ENCODE measurements at regions not wholly inside any gene's neighbourhood (a gene's known extent, or its start where the extent isn't known, plus 50 kb on each side); places are given as distances from the start of the nearest gene placed in this dataset.

DNA sequence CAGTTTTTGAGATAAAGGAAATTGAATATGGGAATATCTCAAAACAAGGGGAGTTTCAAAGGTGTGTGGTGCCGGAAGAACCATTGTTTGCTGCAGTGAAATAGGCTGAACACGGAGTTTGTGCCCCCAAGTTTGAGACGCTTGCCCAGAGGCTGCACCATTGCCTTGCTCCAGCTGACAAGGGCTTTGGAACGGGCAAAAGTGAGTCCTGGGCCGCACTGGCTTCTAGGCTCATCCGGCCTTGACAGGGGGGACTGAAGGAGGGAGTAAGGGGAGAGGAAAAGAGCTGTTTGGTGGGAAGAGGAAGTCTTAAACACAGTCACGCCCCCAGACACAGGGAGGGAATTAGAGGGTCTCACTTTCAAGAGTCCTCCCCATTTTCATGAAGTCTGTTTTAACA, 269.9 kb downstream of the FAM43A start:
- H3K4me3 ChIP-seq: no peak overlapping the region
- intact Hi-C loops (cut with DNase I): no loop called here
- TF ChIP-seq POLR2AphosphoS5 (IDR thresholded peaks at IDR 0.05) (no peak), POLR2A (IDR thresholded peaks at IDR 0.05) (no peak)
- TF ChIP-seq, protein P1, sequence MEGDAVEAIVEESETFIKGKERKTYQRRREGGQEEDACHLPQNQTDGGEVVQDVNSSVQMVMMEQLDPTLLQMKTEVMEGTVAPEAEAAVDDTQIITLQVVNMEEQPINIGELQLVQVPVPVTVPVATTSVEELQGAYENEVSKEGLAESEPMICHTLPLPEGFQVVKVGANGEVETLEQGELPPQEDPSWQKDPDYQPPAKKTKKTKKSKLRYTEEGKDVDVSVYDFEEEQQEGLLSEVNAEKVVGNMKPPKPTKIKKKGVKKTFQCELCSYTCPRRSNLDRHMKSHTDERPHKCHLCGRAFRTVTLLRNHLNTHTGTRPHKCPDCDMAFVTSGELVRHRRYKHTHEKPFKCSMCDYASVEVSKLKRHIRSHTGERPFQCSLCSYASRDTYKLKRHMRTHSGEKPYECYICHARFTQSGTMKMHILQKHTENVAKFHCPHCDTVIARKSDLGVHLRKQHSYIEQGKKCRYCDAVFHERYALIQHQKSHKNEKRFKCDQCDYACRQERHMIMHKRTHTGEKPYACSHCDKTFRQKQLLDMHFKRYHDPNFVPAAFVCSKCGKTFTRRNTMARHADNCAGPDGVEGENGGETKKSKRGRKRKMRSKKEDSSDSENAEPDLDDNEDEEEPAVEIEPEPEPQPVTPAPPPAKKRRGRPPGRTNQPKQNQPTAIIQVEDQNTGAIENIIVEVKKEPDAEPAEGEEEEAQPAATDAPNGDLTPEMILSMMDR (IDR thresholded peaks at IDR 0.05): no peak
- no peaks in the 10 kb centered on the region for H3K36me3 ChIP-seq
- H3K27ac ChIP-seq: no peak overlapping the region
- H3K4me1 ChIP-seq (replicated peaks): no peaks in the 10 kb centered on the region
- DNase-seq (ENCODE audit: low spot score): no peak
- 93% methylated on average over 7 of the region's 7 CpGs for WGBS
- H3K27me3 ChIP-seq (replicated peaks; ENCODE audit: insufficient read depth): no peaks in the 10 kb centered on the region
- H3K9me3 ChIP-seq: no peaks in the 10 kb centered on the region

DNA sequence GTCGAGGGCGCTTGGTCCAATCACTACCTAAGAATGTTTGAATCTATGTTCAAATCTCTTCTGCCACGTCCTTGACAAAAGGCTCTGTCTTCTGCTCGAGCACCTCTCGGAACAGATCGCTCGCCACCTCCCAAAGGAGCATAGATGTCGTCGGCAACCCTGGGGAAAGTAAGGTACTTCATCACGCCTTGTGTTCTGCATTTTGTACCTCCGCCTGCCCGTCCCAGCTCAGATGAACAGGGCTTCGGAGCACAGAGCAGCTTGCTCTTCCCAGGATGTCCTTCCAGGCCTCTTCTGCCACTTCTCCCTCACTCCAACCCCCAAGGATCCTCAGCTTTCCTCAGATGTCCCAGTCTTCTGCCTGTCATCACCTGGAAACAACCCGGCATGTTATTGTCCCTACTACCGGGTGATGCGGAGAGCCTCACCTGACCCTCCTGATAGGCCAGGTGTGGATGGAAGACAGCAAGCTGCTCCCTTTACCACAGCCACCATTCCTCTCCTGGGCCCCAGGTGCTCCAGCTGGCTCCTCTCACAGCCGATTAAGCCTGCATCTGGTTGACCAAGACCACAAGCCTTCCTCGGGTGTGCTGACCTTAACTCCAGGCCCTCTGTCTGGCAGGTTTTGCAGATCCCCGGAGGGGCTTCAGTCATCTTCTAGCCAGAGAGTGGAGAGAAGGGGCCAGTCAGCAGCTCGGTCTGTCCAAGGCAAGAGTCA, 270.5 kb downstream of the FAM43A start:
- intact Hi-C loops (cut with DNase I): no loop called here
- TF ChIP-seq POLR2AphosphoS5 (IDR thresholded peaks at IDR 0.05): no peak
- TF ChIP-seq, protein P1 (IDR thresholded peaks at IDR 0.05): no peak
- no peak for TF ChIP-seq POLR2A (IDR thresholded peaks at IDR 0.05)
- no peak for DNase-seq (ENCODE audit: low spot score)
- H3K27ac ChIP-seq: no peak overlapping the region
- no peaks in the 10 kb centered on the region for H3K36me3 ChIP-seq
- no peak overlapping the region for H3K4me3 ChIP-seq
- H3K4me1 ChIP-seq (replicated peaks): no peaks in the 10 kb centered on the region
- H3K9me3 ChIP-seq: no peaks in the 10 kb centered on the region
- no peaks in the 10 kb centered on the region for H3K27me3 ChIP-seq (replicated peaks; ENCODE audit: insufficient read depth)
- 85% methylated on average over 20 of the region's 20 CpGs for WGBS

DNA sequence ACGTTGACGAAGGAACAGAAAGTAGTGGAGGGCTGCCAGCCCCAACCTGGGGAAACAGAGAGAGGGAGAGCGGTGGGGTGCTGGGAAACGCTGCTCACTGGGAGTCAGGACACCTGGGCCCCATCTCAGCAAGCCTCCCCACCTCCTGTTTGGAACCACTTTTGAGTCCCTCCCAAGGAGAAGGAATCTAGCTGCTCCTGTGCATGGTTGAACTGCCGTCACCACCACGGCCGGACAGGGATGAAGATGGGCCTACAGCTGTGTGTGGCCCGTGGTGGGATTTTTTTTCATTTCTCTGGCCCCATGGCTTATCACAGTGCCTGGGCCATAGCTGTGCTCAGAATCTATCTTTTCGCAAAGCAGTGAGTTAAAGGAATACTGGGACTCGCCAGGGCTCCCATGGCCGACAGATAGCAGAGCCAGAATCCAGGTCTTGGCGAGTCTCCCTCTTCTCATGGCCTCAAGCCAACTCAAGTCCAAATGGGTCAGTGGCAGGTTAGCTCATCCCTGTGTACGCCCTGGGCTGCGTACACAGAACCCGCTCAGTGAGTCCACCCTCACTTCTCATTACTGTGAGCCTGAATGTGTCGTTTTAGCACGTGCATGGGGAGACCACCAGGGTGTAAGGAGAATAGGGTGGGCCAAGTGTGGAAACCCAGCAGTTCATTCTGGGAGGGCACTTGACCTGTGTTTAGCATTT, 271.2 kb downstream of the FAM43A start:
- intact Hi-C loops (cut with DNase I): no loop called here
- H3K27me3 ChIP-seq (replicated peaks; ENCODE audit: insufficient read depth): no peaks in the 10 kb centered on the region
- no peaks in the 10 kb centered on the region for H3K4me1 ChIP-seq (replicated peaks)
- no peak for DNase-seq (ENCODE audit: low spot score)
- no peak overlapping the region for H3K4me3 ChIP-seq
- TF ChIP-seq POLR2AphosphoS5 (IDR thresholded peaks at IDR 0.05): no peak
- TF ChIP-seq, protein P1 (IDR thresholded peaks at IDR 0.05): no peak
- no peak for TF ChIP-seq POLR2A (IDR thresholded peaks at IDR 0.05)
- no peak overlapping the region for H3K27ac ChIP-seq
- no peaks in the 10 kb centered on the region for H3K36me3 ChIP-seq
- H3K9me3 ChIP-seq: no peaks in the 10 kb centered on the region
- 88% methylated on average over 17 of the region's 17 CpGs for WGBS

DNA sequence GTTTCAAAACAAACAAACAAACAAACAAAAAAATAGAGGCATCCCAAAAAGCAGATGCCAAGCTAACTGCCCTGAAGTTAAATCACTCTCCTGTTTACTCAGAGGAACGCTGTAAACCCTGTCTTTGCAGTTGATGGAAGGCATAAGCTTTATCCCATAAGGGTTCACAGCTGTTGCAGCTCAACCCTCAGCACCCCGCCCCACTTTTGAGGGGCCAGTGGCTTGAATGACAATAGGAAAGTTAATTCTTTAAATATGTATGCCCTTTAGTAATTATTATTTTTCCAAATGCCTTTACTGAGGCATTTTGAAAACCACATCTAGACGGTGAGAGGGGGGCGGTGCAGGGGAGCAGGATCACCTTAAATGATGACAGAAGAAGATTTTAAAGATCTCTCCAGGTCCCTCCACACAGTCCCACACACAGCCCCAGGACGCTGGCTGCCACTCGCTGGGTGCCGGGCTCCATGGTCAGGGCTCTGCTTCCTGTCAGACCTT, 272.1 kb downstream of the FAM43A start:
- DNase-seq (ENCODE audit: low spot score): no peak
- no peak overlapping the region for H3K4me3 ChIP-seq
- H3K27ac ChIP-seq: no peak overlapping the region
- no peaks in the 10 kb centered on the region for H3K4me1 ChIP-seq (replicated peaks)
- intact Hi-C loops (cut with DNase I): no loop called here
- H3K36me3 ChIP-seq: no peaks in the 10 kb centered on the region
- TF ChIP-seq, protein P1 (IDR thresholded peaks at IDR 0.05): no peak
- TF ChIP-seq POLR2A (IDR thresholded peaks at IDR 0.05) (no peak), POLR2AphosphoS5 (IDR thresholded peaks at IDR 0.05) (no peak)
- no peaks in the 10 kb centered on the region for H3K9me3 ChIP-seq
- WGBS: 65% methylated on average over 7 of the region's 7 CpGs
- no peaks in the 10 kb centered on the region for H3K27me3 ChIP-seq (replicated peaks; ENCODE audit: insufficient read depth)

All from prostate gland (tissue), 2 donors.